HCT116 (cell line): ENCODE measurements at regions not wholly inside any gene's neighbourhood (a gene's known extent, or its start where the extent isn't known, plus 50 kb on each side); places are given as distances from the start of the nearest gene placed in this dataset.

ENCODE experiments used
- ATAC-seq: fragments of 200-7000 bp; cut with Tn5 transposase; 2 replicates; pipeline ENCODE4 v1.9.1; 2020; ENCODE audit warnings: mild to moderate bottlenecking, moderate library complexity
- BruUV-seq: library from RNA; stranded (reverse); fragments of 400-500 nt; replicated peaks from 2 replicates; lab custom pipeline; 2021; lab: Mats Ljungman, UMichigan
- CTCF ChIA-PET: fragments of 300-600 bp; sonication (Branson Sonifier 250); formaldehyde crosslinking; loops from one replicate; lab custom pipeline; 2021; ENCODE audit warnings: antibody characterized with exemption; lab: Charles Lee
- POLR2A ChIA-PET: fragments of 300-600, 350-600 bp; sonication (Branson Sonifier 250); formaldehyde crosslinking; loops from one replicate; lab custom pipeline; 2021; ENCODE audit warnings: antibody characterized with exemption; lab: Charles Lee
- RAD21 ChIA-PET, 2 experiments: fragments of 300-600 bp; sonication (Branson Sonifier 250); formaldehyde crosslinking; loops; one replicate each; lab custom pipeline; 2023; ENCODE audit warnings: low total read pairs in 2 of 2; ENCODE audit not compliant: uncharacterized antibody in 2 of 2, unreplicated experiment in 2 of 2, low non-redundant PET in 1 of 2; lab: Charles Lee
- DNase-seq: peaks from one replicate; pipeline ENCODE4 v3.0.0-alpha.2; 2010; ENCODE audit warnings: low read depth, low spot score
- H2AFZ ChIP-seq: fragments of 200-600 bp; shearing (Covaris generic), sonication (generic); 2 replicates; pipeline ENCODE4 v1.6.1; 2017; ENCODE audit warnings: low read depth, mixed run types, mixed read lengths, antibody characterized with exemption, low read length; ENCODE audit not compliant: poor library complexity, severe bottlenecking
- H3K27ac ChIP-seq: 2 replicates; pipeline ENCODE4 v1.5.1; 2012; ENCODE audit warnings: low read depth, low read length
- H3K27me3 ChIP-seq: fragments of 200-600 bp; sonication (generic); 2 replicates; pipeline ENCODE4 v1.6.1; 2016; ENCODE audit warnings: mixed run types, low read length, mixed read lengths; ENCODE audit not compliant: insufficient read depth
- H3K36me3 ChIP-seq, 2 experiments: fragments of 200-500 bp in 1 of 2; fragments of 200-600 bp in 1 of 2; sonication (Bioruptor generic) in 1 of 2; sonication (generic) in 1 of 2; 2 replicates each; pipeline versions ENCODE4 v1.5.1 to v1.6.1; 2014 to 2016; ENCODE audit warnings: low read length in 2 of 2, inconsistent platforms in 1 of 2, mixed read lengths in 1 of 2, mixed run types in 1 of 2; ENCODE audit not compliant: insufficient read depth in 2 of 2, control insufficient read depth in 1 of 2
- H3K4me1 ChIP-seq, 2 experiments: fragments of 200-600 bp in 1 of 2; sonication (generic) in 1 of 2; 2 replicates each; pipeline versions ENCODE4 v1.5.1 to v1.6.1; 2012 to 2017; ENCODE audit warnings: low read length in 2 of 2, inconsistent platforms in 1 of 2, mild to moderate bottlenecking in 1 of 2, mixed read lengths in 1 of 2, mixed run types in 1 of 2, moderate library complexity in 1 of 2; ENCODE audit not compliant: insufficient read depth in 2 of 2, control insufficient read depth in 1 of 2
- H3K4me2 ChIP-seq: fragments of 200-600 bp; sonication (generic); 2 replicates; pipeline ENCODE4 v1.6.1; 2017; ENCODE audit warnings: mixed run types, low read length, mixed read lengths
- H3K4me3 ChIP-seq, 2 experiments: fragments of 200-600 bp in 1 of 2; sonication (generic) in 1 of 2; replicated peaks in 1 of 2; 2 replicates each; pipeline ENCODE4 v1.5.1; 2011 to 2016; ENCODE audit warnings: low read length in 2 of 2, control low read depth in 1 of 2, low read depth in 1 of 2, mild to moderate bottlenecking in 1 of 2, mixed read lengths in 1 of 2, mixed run types in 1 of 2
- H3K79me2 ChIP-seq: fragments of 200-600 bp; sonication (generic); 2 replicates; pipeline ENCODE4 v1.6.1; 2017; ENCODE audit warnings: mild to moderate bottlenecking, mixed run types, low read length, moderate library complexity, mixed read lengths; ENCODE audit not compliant: insufficient read depth
- H3K9ac ChIP-seq: fragments of 200-600 bp; sonication (generic); 2 replicates; pipeline ENCODE4 v1.6.1; 2016; ENCODE audit warnings: low read length, mixed read lengths
- H3K9me2 ChIP-seq: fragments of 200-600 bp; sonication (generic), shearing (Covaris generic); 2 replicates; pipeline ENCODE4 v1.6.1; 2017; ENCODE audit warnings: mixed run types, mild to moderate bottlenecking, moderate library complexity; ENCODE audit not compliant: insufficient read depth
- H3K9me3 ChIP-seq, 2 experiments: fragments of 200-500 bp in 1 of 2; fragments of 200-600 bp in 1 of 2; sonication (Bioruptor generic) in 1 of 2; sonication (generic) in 1 of 2; 2 replicates each; pipeline ENCODE4 v1.6.1; 2014 to 2017; ENCODE audit warnings: low read length in 2 of 2, mixed read lengths in 2 of 2, inconsistent platforms in 1 of 2, low read depth in 1 of 2, mild to moderate bottlenecking in 1 of 2, mixed run types in 1 of 2, moderate library complexity in 1 of 2; ENCODE audit not compliant: control insufficient read depth in 1 of 2, insufficient read depth in 1 of 2
- H4K20me1 ChIP-seq: fragments of 200-600 bp; sonication (generic), shearing (Covaris generic); 2 replicates; pipeline ENCODE4 v1.6.1; 2017; ENCODE audit warnings: mixed run types, mild to moderate bottlenecking, moderate library complexity; ENCODE audit not compliant: insufficient read depth
- CBX3 ChIP-seq: IDR thresholded peaks from 2 replicates; pipeline ENCODE4 v1.6.1; 2012; ENCODE audit warnings: low read depth
- CEBPB ChIP-seq: IDR thresholded peaks from 2 replicates; pipeline ENCODE4 v1.6.1; 2012; ENCODE audit warnings: low read depth
- EGR1 ChIP-seq: IDR thresholded peaks from 2 replicates; pipeline ENCODE4 v1.6.1; 2012; ENCODE audit warnings: low read depth
- ELF1 ChIP-seq: IDR thresholded peaks from 2 replicates; pipeline ENCODE4 v1.6.1; 2012; ENCODE audit warnings: low read depth, borderline replicate concordance
- FOSL1 ChIP-seq: IDR thresholded peaks from 2 replicates; pipeline ENCODE4 v1.6.1; 2012; ENCODE audit warnings: low read depth
- POLR2A ChIP-seq: IDR thresholded peaks from 2 replicates; pipeline ENCODE4 v1.7.0; 2011; ENCODE audit warnings: borderline replicate concordance; ENCODE audit not compliant: insufficient read depth, insufficient read length; ENCODE audit errors: extremely low read depth
- RAD21 ChIP-seq: IDR thresholded peaks from 2 replicates; pipeline ENCODE4 v1.6.1; 2012; ENCODE audit warnings: low read depth, mild to moderate bottlenecking
- SIN3A ChIP-seq: IDR thresholded peaks from 2 replicates; pipeline ENCODE4 v1.6.1; 2012; ENCODE audit warnings: low read depth
- SP1 ChIP-seq: IDR thresholded peaks from 2 replicates; pipeline ENCODE4 v1.6.1; 2012; ENCODE audit warnings: low read depth
- SRF ChIP-seq: IDR thresholded peaks from 2 replicates; pipeline ENCODE4 v1.6.1; 2012; ENCODE audit warnings: low read depth
- TCF7L2 ChIP-seq: IDR thresholded peaks from 2 replicates; pipeline ENCODE4 v1.7.0; 2011; ENCODE audit warnings: borderline replicate concordance, inconsistent platforms; ENCODE audit not compliant: insufficient read depth, insufficient read length; ENCODE audit errors: extremely low read depth
- ZFX ChIP-seq: fragments of 450-650 bp; IDR thresholded peaks from 2 replicates; pipeline ENCODE4 v1.6.1; 2017
- ZNF274 ChIP-seq: fragments of 200-500 bp; sonication (Bioruptor generic); IDR thresholded peaks from 2 replicates; pipeline ENCODE4 v1.6.1; 2014; ENCODE audit warnings: mild to moderate bottlenecking, low read depth, low read length, inconsistent platforms
- intact Hi-C: fragments of 100-400 bp; cut with micrococcal nuclease; formaldehyde crosslinking; loops from 2 replicates; pipeline ENCODE4 v1.10.0; 2022
- TF ChIP-seq, protein P1 (sequence below): IDR thresholded peaks from 2 replicates; pipeline ENCODE4 v1.6.1; 2011; ENCODE audit warnings: mild to moderate bottlenecking, low read length, moderate library complexity; ENCODE audit not compliant: insufficient replicate concordance; ENCODE audit errors: extremely low read depth
- TF ChIP-seq, protein P2 (sequence below): IDR thresholded peaks from 2 replicates; pipeline ENCODE4 v1.6.1; 2012
- TF ChIP-seq, protein P3 (sequence below), 3 experiments: fragments of 200-600 bp in 1 of 3; sonication (generic) in 1 of 3; IDR thresholded peaks in 2 of 3; conservative IDR thresholded peaks in 1 of 3; 2 replicates each; pipeline ENCODE4 v1.5.1; 2012 to 2017; ENCODE audit warnings: low read depth in 2 of 3, low read length in 2 of 3, antibody characterized with exemption in 1 of 3, borderline replicate concordance in 1 of 3, control low read depth in 1 of 3, mild to moderate bottlenecking in 1 of 3, mixed read lengths in 1 of 3, mixed run types in 1 of 3, moderate library complexity in 1 of 3; ENCODE audit not compliant: insufficient read depth in 1 of 3

DNA sequence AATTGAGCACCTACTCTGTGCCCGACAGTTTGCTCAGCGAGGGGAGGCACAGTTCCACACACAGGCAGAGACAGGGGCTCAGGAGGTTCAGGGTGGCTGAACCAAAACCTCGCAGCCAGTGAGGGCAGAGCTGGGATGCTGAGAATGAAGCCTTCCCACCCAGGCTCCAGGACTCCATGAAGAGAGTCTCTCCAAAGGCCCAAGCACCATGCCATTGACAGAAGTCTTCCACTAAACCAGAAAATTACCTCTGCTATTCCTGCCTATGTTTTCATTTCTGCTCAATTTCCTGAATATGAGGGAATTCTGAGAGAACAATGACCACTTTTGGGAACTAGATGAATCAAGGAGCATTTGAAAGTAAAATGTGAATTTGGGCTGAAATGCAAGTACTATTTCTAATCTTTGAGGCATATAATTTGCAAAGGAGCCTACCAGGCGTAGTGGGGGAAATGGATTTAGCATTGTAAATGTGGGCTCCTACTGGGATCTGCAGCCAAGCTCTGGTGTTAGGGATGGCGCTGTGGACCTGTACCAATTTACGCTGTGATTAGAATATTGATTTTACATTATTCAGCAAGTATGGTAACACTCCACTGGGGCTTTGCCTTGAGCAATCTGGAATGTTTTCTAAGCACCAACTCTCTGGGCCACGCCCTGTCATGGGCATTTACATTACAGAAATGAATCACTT lies 91.9 kb downstream of the DRD1 start:
- no peaks in the 10 kb centered on the region for H3K36me3 ChIP-seq
- intact Hi-C loops = no loop called here
- CTCF ChIA-PET = no interaction called here
- peaks cover 10 to 36% of the 10 kb centered on the region in 2 experiments for H3K4me1 ChIP-seq
- RAD21 ChIA-PET = no interaction called here
- no peak overlapping the region for H3K4me3 ChIP-seq
- H2AFZ ChIP-seq = no peak overlapping the region
- H3K27ac ChIP-seq = 0 out of 2 replicates have a peak overlapping the region, but pooled peaks have one; percentile 21
- POLR2A ChIA-PET = no interaction called here
- TF ChIP-seq EGR1 (no peak), RAD21 (no peak), SIN3A (no peak), TCF7L2 (no peak), FOSL1 (no peak), CEBPB (no peak), ZFX (no peak), CBX3 (no peak), ZNF274 (no peak), SRF (no peak), ELF1 (no peak), SP1 (no peak), POLR2A (no peak)
- TF ChIP-seq, protein P1, sequence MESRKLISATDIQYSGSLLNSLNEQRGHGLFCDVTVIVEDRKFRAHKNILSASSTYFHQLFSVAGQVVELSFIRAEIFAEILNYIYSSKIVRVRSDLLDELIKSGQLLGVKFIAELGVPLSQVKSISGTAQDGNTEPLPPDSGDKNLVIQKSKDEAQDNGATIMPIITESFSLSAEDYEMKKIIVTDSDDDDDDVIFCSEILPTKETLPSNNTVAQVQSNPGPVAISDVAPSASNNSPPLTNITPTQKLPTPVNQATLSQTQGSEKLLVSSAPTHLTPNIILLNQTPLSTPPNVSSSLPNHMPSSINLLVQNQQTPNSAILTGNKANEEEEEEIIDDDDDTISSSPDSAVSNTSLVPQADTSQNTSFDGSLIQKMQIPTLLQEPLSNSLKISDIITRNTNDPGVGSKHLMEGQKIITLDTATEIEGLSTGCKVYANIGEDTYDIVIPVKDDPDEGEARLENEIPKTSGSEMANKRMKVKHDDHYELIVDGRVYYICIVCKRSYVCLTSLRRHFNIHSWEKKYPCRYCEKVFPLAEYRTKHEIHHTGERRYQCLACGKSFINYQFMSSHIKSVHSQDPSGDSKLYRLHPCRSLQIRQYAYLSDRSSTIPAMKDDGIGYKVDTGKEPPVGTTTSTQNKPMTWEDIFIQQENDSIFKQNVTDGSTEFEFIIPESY = no peak
- TF ChIP-seq, protein P2, sequence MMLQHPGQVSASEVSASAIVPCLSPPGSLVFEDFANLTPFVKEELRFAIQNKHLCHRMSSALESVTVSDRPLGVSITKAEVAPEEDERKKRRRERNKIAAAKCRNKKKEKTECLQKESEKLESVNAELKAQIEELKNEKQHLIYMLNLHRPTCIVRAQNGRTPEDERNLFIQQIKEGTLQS = no peak
- TF ChIP-seq, protein P3, sequence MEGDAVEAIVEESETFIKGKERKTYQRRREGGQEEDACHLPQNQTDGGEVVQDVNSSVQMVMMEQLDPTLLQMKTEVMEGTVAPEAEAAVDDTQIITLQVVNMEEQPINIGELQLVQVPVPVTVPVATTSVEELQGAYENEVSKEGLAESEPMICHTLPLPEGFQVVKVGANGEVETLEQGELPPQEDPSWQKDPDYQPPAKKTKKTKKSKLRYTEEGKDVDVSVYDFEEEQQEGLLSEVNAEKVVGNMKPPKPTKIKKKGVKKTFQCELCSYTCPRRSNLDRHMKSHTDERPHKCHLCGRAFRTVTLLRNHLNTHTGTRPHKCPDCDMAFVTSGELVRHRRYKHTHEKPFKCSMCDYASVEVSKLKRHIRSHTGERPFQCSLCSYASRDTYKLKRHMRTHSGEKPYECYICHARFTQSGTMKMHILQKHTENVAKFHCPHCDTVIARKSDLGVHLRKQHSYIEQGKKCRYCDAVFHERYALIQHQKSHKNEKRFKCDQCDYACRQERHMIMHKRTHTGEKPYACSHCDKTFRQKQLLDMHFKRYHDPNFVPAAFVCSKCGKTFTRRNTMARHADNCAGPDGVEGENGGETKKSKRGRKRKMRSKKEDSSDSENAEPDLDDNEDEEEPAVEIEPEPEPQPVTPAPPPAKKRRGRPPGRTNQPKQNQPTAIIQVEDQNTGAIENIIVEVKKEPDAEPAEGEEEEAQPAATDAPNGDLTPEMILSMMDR (IDR thresholded peaks at IDR 0.05 in 2 of 3, conservative IDR thresholded peaks at IDR 0.05 in 1 of 3; ENCODE audit: borderline replicate concordance in 1 of 3, insufficient read depth in 1 of 3, low read depth in 2 of 3, low read length in 2 of 3) = no peak
- H3K9ac ChIP-seq = no peak overlapping the region
- no peaks in the 10 kb centered on the region for H3K9me2 ChIP-seq
- no peak for ATAC-seq
- BruUV-seq = no TSS peak
- no peaks in the 10 kb centered on the region for H3K79me2 ChIP-seq
- H3K27me3 ChIP-seq = peaks cover 13% of the 10 kb centered on the region; the same call in 1 of the 2 replicates
- H3K9me3 ChIP-seq = no peaks in the 10 kb centered on the region
- no peak overlapping the region for H3K4me2 ChIP-seq
- DNase-seq = no peak
- no peaks in the 10 kb centered on the region for H4K20me1 ChIP-seq
